DND-41 (cell line): ENCODE measurements at regions not wholly inside any gene's neighbourhood (a gene's known extent, or its start where the extent isn't known, plus 50 kb on each side); places are given as distances from the start of the nearest gene placed in this dataset.
"Not testable (repeated sequence)": the region's sequence is repeated elsewhere in the genome, so short reads cannot be mapped to it uniquely, and the experiment has no call there.

ENCODE experiments used
- ATAC-seq: fragments of 200-7000 bp; cut with Tn5 transposase; 3 replicates; pipeline ENCODE4 v1.9.1; 2021; ENCODE audit warnings: low read depth; ENCODE audit not compliant: insufficient read depth
- DNase-seq: peaks from one replicate; pipeline ENCODE4 v3.0.0-alpha.2; 2020
- H2AFZ ChIP-seq: 2 replicates; pipeline ENCODE4 v1.6.0; 2012; ENCODE audit warnings: low read depth, low read length
- H3K27ac ChIP-seq: 2 replicates; pipeline ENCODE4 v1.5.1; 2012; ENCODE audit warnings: low read length, inconsistent platforms
- H3K27me3 ChIP-seq: fragments of 200-600 bp; sonication (generic); 2 replicates; pipeline ENCODE4 v1.6.0; 2012; ENCODE audit warnings: low read length, mild to moderate bottlenecking, inconsistent platforms; ENCODE audit not compliant: insufficient read depth, poor library complexity
- H3K36me3 ChIP-seq: 2 replicates; pipeline ENCODE4 v1.5.1; 2012; ENCODE audit warnings: low read length, inconsistent platforms; ENCODE audit not compliant: insufficient read depth
- H3K4me1 ChIP-seq: 2 replicates; pipeline ENCODE4 v1.5.1; 2012; ENCODE audit warnings: mild to moderate bottlenecking, low read length; ENCODE audit not compliant: insufficient read depth
- H3K4me2 ChIP-seq: 2 replicates; pipeline ENCODE4 v1.6.0; 2012; ENCODE audit warnings: mild to moderate bottlenecking, moderate library complexity, low read length, inconsistent platforms; ENCODE audit not compliant: insufficient read depth
- H3K4me3 ChIP-seq, 2 experiments: fragments of 200-600 bp in 1 of 2; shearing (Covaris generic) in 1 of 2; 2 replicates each; pipeline ENCODE4 v1.5.1; 2012 to 2016; ENCODE audit warnings: inconsistent platforms in 2 of 2, low read length in 2 of 2, mild to moderate bottlenecking in 2 of 2, low read depth in 1 of 2, moderate library complexity in 1 of 2
- H3K79me2 ChIP-seq: 2 replicates; pipeline ENCODE4 v1.6.0; 2012; ENCODE audit warnings: low read length, inconsistent platforms; ENCODE audit not compliant: insufficient read depth
- H3K9ac ChIP-seq: 2 replicates; pipeline ENCODE4 v1.6.0; 2012; ENCODE audit warnings: low read depth, mild to moderate bottlenecking, inconsistent platforms, low read length, moderate library complexity
- H3K9me3 ChIP-seq: 2 replicates; pipeline ENCODE4 v1.5.1; 2012; ENCODE audit warnings: low read length, moderate library complexity, mild to moderate bottlenecking, inconsistent platforms; ENCODE audit not compliant: insufficient read depth, severe bottlenecking
- H4K20me1 ChIP-seq: 2 replicates; pipeline ENCODE4 v1.6.0; 2012; ENCODE audit warnings: low read length; ENCODE audit not compliant: insufficient read depth
- CTCF ChIP-seq: IDR thresholded peaks from 2 replicates; pipeline ENCODE4 v1.5.1; 2012; ENCODE audit warnings: borderline replicate concordance, low read length, moderate library complexity, mild to moderate bottlenecking; ENCODE audit not compliant: poor library complexity, severe bottlenecking; ENCODE audit errors: extremely low read depth
- EZH2 ChIP-seq: IDR thresholded peaks from 3 replicates; pipeline ENCODE4 v1.6.1; 2012; ENCODE audit warnings: borderline replicate concordance, low read depth, mild to moderate bottlenecking, moderate library complexity, low read length, inconsistent platforms; ENCODE audit not compliant: severe bottlenecking

GRCh38 chr12:59344224-59344623 lies 251.6 kb upstream of the SLC16A7 start:
- no peak for ATAC-seq
- no peaks in the 10 kb centered on the region for H3K27me3 ChIP-seq
- no peak overlapping the region for H3K4me3 ChIP-seq

GRCh38 chr12:59329462-59329861 lies 266.4 kb upstream of the SLC16A7 start:
- Histone ChIP-seq H3K4me3 (no peak overlapping the region), H3K79me2 (no peaks in the 10 kb centered on the region), H3K27ac (no peak overlapping the region), H3K9me3 (no peaks in the 10 kb centered on the region), H2AFZ (no peak overlapping the region), H3K4me2 (no peak overlapping the region), H4K20me1 (no peaks in the 10 kb centered on the region), H3K9ac (no peak overlapping the region), H3K36me3 (no peaks in the 10 kb centered on the region), H3K4me1 (no peaks in the 10 kb centered on the region), H3K27me3 (no peaks in the 10 kb centered on the region)
- no peak for ATAC-seq
- TF ChIP-seq CTCF: no peak
- no peak for TF ChIP-seq EZH2
- no peak for DNase-seq

More at GRCh38 chr12:59344224-59344623, 251.6 kb upstream of the SLC16A7 start:
- H3K27ac ChIP-seq: no peak overlapping the region
- no peaks in the 10 kb centered on the region for H3K79me2 ChIP-seq
- no peaks in the 10 kb centered on the region for H3K9me3 ChIP-seq
- DNase-seq: no peak
- TF ChIP-seq EZH2 (no peak), CTCF (no peak)
- no peak overlapping the region for H2AFZ ChIP-seq
- no peaks in the 10 kb centered on the region for H3K4me1 ChIP-seq
- no peaks in the 10 kb centered on the region for H4K20me1 ChIP-seq
- no peak overlapping the region for H3K9ac ChIP-seq
- no peaks in the 10 kb centered on the region for H3K36me3 ChIP-seq
- H3K4me2 ChIP-seq: no peak overlapping the region

- H3K4me1 ChIP-seq, H3K9me3 ChIP-seq, H2AFZ ChIP-seq, H3K36me3 ChIP-seq, DNase-seq, H3K79me2 ChIP-seq, H3K4me3 ChIP-seq, ATAC-seq, H3K27me3 ChIP-seq, H3K4me2 ChIP-seq, H3K27ac ChIP-seq, H4K20me1 ChIP-seq, H3K9ac ChIP-seq: not testable (repeated sequence)
Measured at GRCh38 chr12:59328395-59329075, 267.3 kb upstream of the SLC16A7 start.

GRCh38 chr12:59326457-59326856 lies 269.4 kb upstream of the SLC16A7 start:
- not testable (repeated sequence) for ATAC-seq, H3K4me2 ChIP-seq, H3K36me3 ChIP-seq, H2AFZ ChIP-seq, H3K27ac ChIP-seq, H3K4me1 ChIP-seq, H3K4me3 ChIP-seq, H3K27me3 ChIP-seq, H3K79me2 ChIP-seq, H4K20me1 ChIP-seq, H3K9ac ChIP-seq, H3K9me3 ChIP-seq, DNase-seq
